GM23338 (cell line): ENCODE measurements at regions not wholly inside any gene's neighbourhood (a gene's known extent, or its start where the extent isn't known, plus 50 kb on each side); places are given as distances from the start of the nearest gene placed in this dataset.

Experiments
- CTCF ChIP-seq, 2 experiments: fragments of 200-600 bp in 1 of 2; sonication (generic) in 1 of 2; conservative IDR thresholded peaks; 2 replicates each; pipeline versions ENCODE4 v1.5.1 to v1.6.1; 2016 to 2017; ENCODE audit warnings: antibody characterized with exemption in 2 of 2, low read depth in 2 of 2, mild to moderate bottlenecking in 2 of 2, moderate library complexity in 1 of 2
- ETS1 ChIP-seq: IDR thresholded peaks from 2 replicates; pipeline ENCODE4 v1.6.1; 2016; ENCODE audit warnings: antibody characterized with exemption
- EZH2 ChIP-seq: fragments of 200-600 bp; sonication (generic); IDR thresholded peaks from one replicate; pipeline ENCODE4 v1.8.0; 2017; ENCODE audit warnings: antibody characterized with exemption, mild to moderate bottlenecking, low read depth; ENCODE audit not compliant: unreplicated experiment
- EZH2phosphoT487 ChIP-seq: fragments of 200-600 bp; sonication (generic); IDR thresholded peaks from one replicate; pipeline ENCODE4 v1.8.1; 2018; ENCODE audit warnings: antibody characterized with exemption; ENCODE audit not compliant: unreplicated experiment
- NANOG ChIP-seq: IDR thresholded peaks from 2 replicates; pipeline ENCODE4 v1.6.1; 2016; ENCODE audit warnings: antibody characterized with exemption, borderline replicate concordance
- POLR2AphosphoS5 ChIP-seq: IDR thresholded peaks from 2 replicates; pipeline ENCODE4 v1.6.1; 2016; ENCODE audit warnings: antibody characterized with exemption, low read depth
- REST ChIP-seq: IDR thresholded peaks from one replicate; pipeline ENCODE4 v1.6.1; 2018; ENCODE audit warnings: antibody characterized with exemption; ENCODE audit not compliant: unreplicated experiment
- ZNF331 ChIP-seq: fragments of 250-450 bp; sonication (Bioruptor Pico); IDR thresholded peaks from 2 replicates; pipeline ENCODE4 v1.5.0; 2020; ENCODE audit warnings: low read depth, mild to moderate bottlenecking, moderate library complexity

GRCh38 chr6:43879722-43880121 is 109.7 kb downstream of the VEGFA start:
- TF ChIP-seq POLR2AphosphoS5 = no peak
- TF ChIP-seq CTCF (conservative IDR thresholded peaks at IDR 0.05; ENCODE audit: low read depth in 2 of 2) = no peak
- no peak for TF ChIP-seq REST
- TF ChIP-seq EZH2phosphoT487 = no peak
- no peak for TF ChIP-seq EZH2
- no peak for TF ChIP-seq NANOG
- no peak for TF ChIP-seq ZNF331 (CRISPR knock-in tag)
- TF ChIP-seq ETS1 = no peak
